Brain microvascular endothelial cell (primary cell): ENCODE measurements at regions not wholly inside any gene's neighbourhood (a gene's known extent, or its start where the extent isn't known, plus 50 kb on each side); places are given as distances from the start of the nearest gene placed in this dataset.

Experiments
- DNase-seq: peaks from one replicate; pipeline ENCODE4 v3.0.0-alpha.2; 2020
- H3K27ac ChIP-seq: fragments of 250-450 bp; sonication (Bioruptor Pico); 2 replicates; pipeline ENCODE4 v1.5.1; 2020; ENCODE audit warnings: mild to moderate bottlenecking, moderate library complexity
- H3K27me3 ChIP-seq: fragments of 250-450 bp; sonication (Bioruptor Pico); replicated peaks from 2 replicates; pipeline ENCODE4 v1.5.1; 2020; ENCODE audit warnings: mild to moderate bottlenecking
- H3K36me3 ChIP-seq: fragments of 250-450 bp; sonication (Bioruptor Pico); replicated peaks from 2 replicates; pipeline ENCODE4 v1.5.1; 2020; ENCODE audit warnings: mild to moderate bottlenecking
- H3K4me3 ChIP-seq: 2 replicates; pipeline ENCODE4 v1.5.1; 2011; ENCODE audit warnings: low read depth, mild to moderate bottlenecking, control low read depth, low read length, moderate library complexity
- CTCF ChIP-seq: IDR thresholded peaks from 2 replicates; pipeline ENCODE4 v1.5.1; 2011; ENCODE audit warnings: low read depth, mild to moderate bottlenecking, moderate library complexity, low read length, control low read depth, inconsistent platforms; ENCODE audit errors: missing control alignments
- in situ Hi-C: cut with HindIII; loops from 2 replicates; pipeline ENCODE4 v1.10.0; 2017; ENCODE audit warnings: low sequenced_read_pairs, low pct_ligation_motif_present

GRCh38 chr10:86591436-86591835 is 62.9 kb upstream of the OPN4 start:
- TF ChIP-seq CTCF = no peak
- no peak for DNase-seq
- Histone ChIP-seq H3K4me3 (no peak overlapping the region), H3K36me3 (no peaks in the 10 kb centered on the region), H3K27ac (no peak overlapping the region), H3K27me3 (no peaks in the 10 kb centered on the region)
- in situ Hi-C loops = no loop called here

GRCh38 chr10:86592413-86592812 is 61.9 kb upstream of the OPN4 start:
- no peak overlapping the region for H3K27ac ChIP-seq
- H3K36me3 ChIP-seq = no peaks in the 10 kb centered on the region
- DNase-seq = no peak
- TF ChIP-seq CTCF = no peak
- H3K4me3 ChIP-seq = no peak overlapping the region
- no peaks in the 10 kb centered on the region for H3K27me3 ChIP-seq
- in situ Hi-C loops = no loop called here

- Histone ChIP-seq H3K4me3 (no peak overlapping the region), H3K36me3 (no peaks in the 10 kb centered on the region), H3K27ac (no peak overlapping the region), H3K27me3 (no peaks in the 10 kb centered on the region)
- no peak for TF ChIP-seq CTCF
- in situ Hi-C loops = no loop called here
- DNase-seq = peak; percentile 24
Measured at GRCh38 chr10:86594535-86594934, 59.8 kb upstream of the OPN4 start.

GRCh38 chr10:86595496-86595895 is 58.9 kb upstream of the OPN4 start:
- H3K27ac ChIP-seq = no peak overlapping the region
- H3K27me3 ChIP-seq = no peaks in the 10 kb centered on the region
- H3K4me3 ChIP-seq = no peak overlapping the region
- no peaks in the 10 kb centered on the region for H3K36me3 ChIP-seq
- TF ChIP-seq CTCF = no peak
- DNase-seq = no peak
- in situ Hi-C loops = no loop called here

DNA sequence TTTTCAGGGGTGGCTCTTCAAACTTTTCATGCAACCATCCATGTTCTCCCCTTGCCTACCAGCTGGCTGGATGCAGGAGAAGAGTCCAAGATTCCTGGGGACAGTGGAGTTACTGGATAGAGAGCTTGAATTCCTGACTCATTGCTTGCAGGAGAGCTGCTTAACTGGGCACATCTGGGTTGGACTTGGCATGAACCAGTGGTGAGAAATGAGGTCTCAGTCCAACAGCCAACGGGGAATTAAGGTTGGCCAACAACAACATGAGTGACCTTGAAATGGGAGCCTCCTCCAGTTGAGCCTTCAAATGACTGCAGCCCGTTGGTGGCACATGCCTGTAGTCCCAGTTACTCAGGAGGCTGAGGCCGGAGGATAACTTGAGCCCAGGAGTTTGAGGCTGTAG is 58.1 kb upstream of the OPN4 start:
- in situ Hi-C loops = no loop called here
- TF ChIP-seq CTCF = no peak
- Histone ChIP-seq H3K27me3 (no peaks in the 10 kb centered on the region), H3K27ac (no peak overlapping the region), H3K36me3 (no peaks in the 10 kb centered on the region), H3K4me3 (no peak overlapping the region)
- no peak for DNase-seq

GRCh38 chr10:86597306-86597705 is 57.0 kb upstream of the OPN4 start:
- no peaks in the 10 kb centered on the region for H3K36me3 ChIP-seq
- H3K27me3 ChIP-seq = no peaks in the 10 kb centered on the region
- no peak for TF ChIP-seq CTCF
- H3K4me3 ChIP-seq = no peak overlapping the region
- H3K27ac ChIP-seq = no peak overlapping the region
- in situ Hi-C loops = no loop called here
- DNase-seq = no peak
